ENCODE measurements at regions not wholly inside any gene's neighbourhood (a gene's known extent, or its start where the extent isn't known, plus 50 kb on each side); places are given as distances from the start of the nearest gene placed in this dataset.

- DNase-seq, result no peak
- H3K27ac ChIP-seq, result no peak overlapping the region
- no peak for TF ChIP-seq POLR2A (IDR thresholded peaks at IDR 0.05)
- TF ChIP-seq, protein P1, sequence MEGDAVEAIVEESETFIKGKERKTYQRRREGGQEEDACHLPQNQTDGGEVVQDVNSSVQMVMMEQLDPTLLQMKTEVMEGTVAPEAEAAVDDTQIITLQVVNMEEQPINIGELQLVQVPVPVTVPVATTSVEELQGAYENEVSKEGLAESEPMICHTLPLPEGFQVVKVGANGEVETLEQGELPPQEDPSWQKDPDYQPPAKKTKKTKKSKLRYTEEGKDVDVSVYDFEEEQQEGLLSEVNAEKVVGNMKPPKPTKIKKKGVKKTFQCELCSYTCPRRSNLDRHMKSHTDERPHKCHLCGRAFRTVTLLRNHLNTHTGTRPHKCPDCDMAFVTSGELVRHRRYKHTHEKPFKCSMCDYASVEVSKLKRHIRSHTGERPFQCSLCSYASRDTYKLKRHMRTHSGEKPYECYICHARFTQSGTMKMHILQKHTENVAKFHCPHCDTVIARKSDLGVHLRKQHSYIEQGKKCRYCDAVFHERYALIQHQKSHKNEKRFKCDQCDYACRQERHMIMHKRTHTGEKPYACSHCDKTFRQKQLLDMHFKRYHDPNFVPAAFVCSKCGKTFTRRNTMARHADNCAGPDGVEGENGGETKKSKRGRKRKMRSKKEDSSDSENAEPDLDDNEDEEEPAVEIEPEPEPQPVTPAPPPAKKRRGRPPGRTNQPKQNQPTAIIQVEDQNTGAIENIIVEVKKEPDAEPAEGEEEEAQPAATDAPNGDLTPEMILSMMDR (IDR thresholded peaks at IDR 0.05), result no peak
- no peak for ATAC-seq
- H3K27me3 ChIP-seq, result no peaks in the 10 kb centered on the region
- no peaks in the 10 kb centered on the region for H3K9me3 ChIP-seq
- WGBS, 2 donors, result 45 to 61% methylated on average over 4 of the region's 4 CpGs
- intact Hi-C loops (cut with DNase I), result no loop called here
- no peaks in the 10 kb centered on the region for H3K36me3 ChIP-seq (replicated peaks in 1 of 2; ENCODE audit: insufficient read depth in 1 of 2, low read depth in 2 of 2)
- H3K4me3 ChIP-seq, result no peak overlapping the region
- H3K4me1 ChIP-seq, result peaks cover 4% of the 10 kb centered on the region
Measured at GRCh38 chr9:38141746-38142591, 72.9 kb upstream of the SHB start.

- no peaks in the 10 kb centered on the region for H3K9me3 ChIP-seq
- intact Hi-C loops (cut with DNase I), result no loop called here
- DNase-seq (no peak), ATAC-seq (no peak)
- TF ChIP-seq POLR2A (IDR thresholded peaks at IDR 0.05), result no peak
- TF ChIP-seq, protein P1 (IDR thresholded peaks at IDR 0.05), result no peak
- peaks cover 4% of the 10 kb centered on the region for H3K4me1 ChIP-seq
- H3K27me3 ChIP-seq, result no peaks in the 10 kb centered on the region
- no peak overlapping the region for H3K27ac ChIP-seq
- WGBS, 2 donors, result 59 to 84% methylated on average over 4 of the region's 4 CpGs
- no peaks in the 10 kb centered on the region for H3K36me3 ChIP-seq (replicated peaks in 1 of 2; ENCODE audit: insufficient read depth in 1 of 2, low read depth in 2 of 2)
- H3K4me3 ChIP-seq, result no peak overlapping the region
Measured at GRCh38 chr9:38138276-38138675, 69.2 kb upstream of the SHB start.

GRCh38 chr9:38137342-38137741 lies 68.3 kb upstream of the SHB start:
- intact Hi-C loops (cut with DNase I), result no loop called here
- no peak overlapping the region for H3K27ac ChIP-seq
- peaks cover 9% of the 10 kb centered on the region for H3K4me1 ChIP-seq
- 82 to 89% methylated on average over 5 of the region's 5 CpGs for WGBS, 2 donors
- no peaks in the 10 kb centered on the region for H3K9me3 ChIP-seq
- no peak for DNase-seq
- ATAC-seq, result no peak
- no peaks in the 10 kb centered on the region for H3K27me3 ChIP-seq
- H3K36me3 ChIP-seq (replicated peaks in 1 of 2; ENCODE audit: insufficient read depth in 1 of 2, low read depth in 2 of 2), result no peaks in the 10 kb centered on the region
- H3K4me3 ChIP-seq, result no peak overlapping the region
- TF ChIP-seq, protein P1 (IDR thresholded peaks at IDR 0.05), result no peak
- no peak for TF ChIP-seq POLR2A (IDR thresholded peaks at IDR 0.05)

DNA sequence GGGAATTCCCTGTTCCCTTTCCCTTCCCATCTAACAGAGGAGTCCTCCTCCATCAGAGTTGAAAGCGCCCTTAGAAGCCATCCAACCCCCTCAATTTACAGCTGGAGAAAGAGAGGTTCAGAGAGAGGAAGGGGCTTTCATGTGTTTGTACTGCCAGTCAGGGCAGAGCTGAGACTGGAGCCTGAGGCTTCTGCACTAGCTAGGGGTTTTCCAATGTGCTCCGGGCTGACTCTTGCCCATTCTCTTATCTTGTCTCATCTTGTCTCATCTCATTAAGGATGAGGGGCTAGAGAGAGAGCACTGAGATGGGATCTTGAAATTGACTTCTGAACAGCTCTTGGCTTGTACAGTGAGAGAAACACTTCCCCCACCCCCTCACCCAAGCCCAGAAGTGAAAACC lies 67.4 kb upstream of the SHB start:
- ATAC-seq, result no peak
- WGBS, 2 donors, result 83 to 97% methylated on average over 2 of the region's 2 CpGs
- Histone ChIP-seq H3K9me3 (no peaks in the 10 kb centered on the region), H3K36me3 (replicated peaks in 1 of 2; ENCODE audit: insufficient read depth in 1 of 2, low read depth in 2 of 2) (no peaks in the 10 kb centered on the region), H3K4me1 (peaks cover 9% of the 10 kb centered on the region), H3K27me3 (no peaks in the 10 kb centered on the region), H3K4me3 (no peak overlapping the region), H3K27ac (no peak overlapping the region)
- intact Hi-C loops (cut with DNase I), result no loop called here
- no peak for DNase-seq
- no peak for TF ChIP-seq POLR2A (IDR thresholded peaks at IDR 0.05)
- TF ChIP-seq, protein P1 (IDR thresholded peaks at IDR 0.05), result no peak

Measured in body of pancreas (tissue), 4 donors.